ENCODE measurements at regions not wholly inside any gene's neighbourhood (a gene's known extent, or its start where the extent isn't known, plus 50 kb on each side); places are given as distances from the start of the nearest gene placed in this dataset.
"Not testable (repeated sequence)": the region's sequence is repeated elsewhere in the genome, so short reads cannot be mapped to it uniquely, and the experiment has no call there.

DNA sequence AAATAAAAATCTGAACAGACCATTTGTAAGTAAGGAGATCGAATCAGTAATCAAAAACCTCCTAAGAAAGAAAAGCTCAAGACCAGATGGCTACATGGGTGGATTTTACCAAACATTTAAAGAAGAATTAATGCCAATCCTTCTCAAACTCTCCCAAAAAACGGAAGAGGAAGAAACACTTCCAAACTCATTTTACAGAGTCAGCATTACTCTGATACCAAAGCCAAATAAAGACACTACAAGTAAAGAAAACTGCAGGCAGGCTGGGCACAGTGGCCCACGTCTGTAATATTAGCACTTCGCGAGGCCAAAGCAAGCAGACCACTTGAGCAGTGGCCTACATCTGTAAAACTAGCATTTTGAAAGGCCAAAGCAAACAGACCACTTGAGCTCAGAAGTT, 159.8 kb downstream of the DPY19L2 start:
- TF ChIP-seq EP300 (IDR thresholded peaks at IDR 0.05) = no peak
- no peak for TF ChIP-seq POLR2A (IDR thresholded peaks at IDR 0.05)
- TF ChIP-seq, protein P1, sequence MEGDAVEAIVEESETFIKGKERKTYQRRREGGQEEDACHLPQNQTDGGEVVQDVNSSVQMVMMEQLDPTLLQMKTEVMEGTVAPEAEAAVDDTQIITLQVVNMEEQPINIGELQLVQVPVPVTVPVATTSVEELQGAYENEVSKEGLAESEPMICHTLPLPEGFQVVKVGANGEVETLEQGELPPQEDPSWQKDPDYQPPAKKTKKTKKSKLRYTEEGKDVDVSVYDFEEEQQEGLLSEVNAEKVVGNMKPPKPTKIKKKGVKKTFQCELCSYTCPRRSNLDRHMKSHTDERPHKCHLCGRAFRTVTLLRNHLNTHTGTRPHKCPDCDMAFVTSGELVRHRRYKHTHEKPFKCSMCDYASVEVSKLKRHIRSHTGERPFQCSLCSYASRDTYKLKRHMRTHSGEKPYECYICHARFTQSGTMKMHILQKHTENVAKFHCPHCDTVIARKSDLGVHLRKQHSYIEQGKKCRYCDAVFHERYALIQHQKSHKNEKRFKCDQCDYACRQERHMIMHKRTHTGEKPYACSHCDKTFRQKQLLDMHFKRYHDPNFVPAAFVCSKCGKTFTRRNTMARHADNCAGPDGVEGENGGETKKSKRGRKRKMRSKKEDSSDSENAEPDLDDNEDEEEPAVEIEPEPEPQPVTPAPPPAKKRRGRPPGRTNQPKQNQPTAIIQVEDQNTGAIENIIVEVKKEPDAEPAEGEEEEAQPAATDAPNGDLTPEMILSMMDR (IDR thresholded peaks at IDR 0.05) = no peak

DNA sequence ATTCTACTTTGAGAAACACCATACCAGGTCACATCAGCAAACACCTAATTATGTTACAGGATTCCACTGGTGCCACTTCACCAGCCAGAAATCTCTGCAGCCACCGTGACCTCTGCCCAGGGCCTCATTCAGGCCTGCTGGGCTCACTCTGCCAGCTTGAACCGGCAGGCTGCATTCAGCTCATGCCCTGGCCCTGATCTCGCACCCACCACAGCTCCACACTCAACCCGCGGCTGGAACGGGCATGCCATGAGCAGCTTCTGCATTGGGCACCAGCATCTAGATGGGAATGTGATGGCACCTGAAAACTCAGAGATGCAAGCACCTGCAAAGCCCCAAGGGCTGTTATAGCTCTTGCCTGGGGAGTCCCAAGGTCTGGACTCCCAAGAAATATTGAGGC, 168.7 kb downstream of the DPY19L2 start:
- H3K4me3 ChIP-seq = no peak overlapping the region
- H3K9me3 ChIP-seq = peaks cover 0 to 5% (median 0%) of the 10 kb centered on the region in 4 donors
- 95 to 97% methylated on average over 6 of the region's 6 CpGs for WGBS, 2 donors
- no peaks in the 10 kb centered on the region for H3K4me1 ChIP-seq
- H3K27me3 ChIP-seq = no peaks in the 10 kb centered on the region
- no peak overlapping the region for H3K27ac ChIP-seq
- no peak for DNase-seq (ENCODE audit: low spot score in 2 of 2)
- no peaks in the 10 kb centered on the region for H3K36me3 ChIP-seq
- TF ChIP-seq, protein P1 (IDR thresholded peaks at IDR 0.05) = no peak
- no peak for TF ChIP-seq POLR2A (IDR thresholded peaks at IDR 0.05)
- no peak for TF ChIP-seq EP300 (IDR thresholded peaks at IDR 0.05)

More for the DNA sequence above, 159.8 kb downstream of the DPY19L2 start:
- no peak for DNase-seq (ENCODE audit: low spot score in 2 of 2)
- no peaks in the 10 kb centered on the region for H3K4me1 ChIP-seq
- H3K36me3 ChIP-seq = no peaks in the 10 kb centered on the region
- no peak overlapping the region for H3K27ac ChIP-seq
- 86 to 89% methylated on average over 5 of the region's 5 CpGs for WGBS, 2 donors
- peaks cover 0 to 6% (median 0%) of the 10 kb centered on the region in 4 donors for H3K9me3 ChIP-seq
- H3K4me3 ChIP-seq = no peak overlapping the region
- H3K27me3 ChIP-seq = no peaks in the 10 kb centered on the region

DNA sequence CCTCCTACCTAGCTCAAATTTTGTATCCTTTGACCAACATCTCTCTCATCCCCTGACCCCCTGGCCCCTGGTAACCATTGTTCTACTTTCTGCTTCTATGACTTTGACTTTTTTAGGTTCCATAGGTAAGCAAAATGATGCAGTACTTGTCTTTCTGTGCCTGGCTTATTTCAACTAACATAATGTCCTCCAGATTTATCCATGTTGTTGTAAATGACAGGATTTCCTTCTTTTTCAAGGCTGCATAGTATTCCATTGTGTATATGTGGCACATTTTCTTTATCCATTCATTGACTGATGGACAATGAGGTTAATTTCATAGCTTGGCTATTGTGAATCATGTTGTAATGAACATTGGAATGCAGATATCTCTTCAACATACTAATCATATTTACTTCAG, 170.1 kb downstream of the DPY19L2 start:
- Histone ChIP-seq H3K4me3 (no peak overlapping the region), H3K9me3 (peaks cover 0 to 5% (median 0%) of the 10 kb centered on the region in 4 donors), H3K4me1 (no peaks in the 10 kb centered on the region), H3K36me3 (no peaks in the 10 kb centered on the region), H3K27ac (no peak overlapping the region), H3K27me3 (no peaks in the 10 kb centered on the region)
- TF ChIP-seq POLR2A (IDR thresholded peaks at IDR 0.05) = no peak
- no peak for TF ChIP-seq EP300 (IDR thresholded peaks at IDR 0.05)
- TF ChIP-seq, protein P1 (IDR thresholded peaks at IDR 0.05) = no peak
- no peak for DNase-seq (ENCODE audit: low spot score in 2 of 2)

DNA sequence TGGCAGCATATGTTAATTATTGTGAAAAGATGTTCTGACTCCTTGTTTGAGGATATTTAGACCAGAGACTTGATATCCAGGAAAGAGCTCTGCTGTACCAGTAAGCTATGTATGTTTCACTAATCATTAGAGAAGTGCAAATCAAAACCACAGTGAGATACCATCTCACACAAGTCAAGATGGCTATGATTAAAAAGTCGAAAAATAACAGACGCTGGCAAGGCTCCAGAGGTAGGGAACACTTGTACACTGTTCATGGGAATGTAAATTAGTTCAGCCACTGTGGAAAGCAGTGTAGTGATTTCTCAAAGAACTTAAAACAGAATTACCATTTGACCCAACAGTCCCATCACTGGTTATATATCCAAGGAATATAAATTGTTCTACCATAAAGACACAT, 171.6 kb downstream of the DPY19L2 start:
- WGBS, 2 donors = 73 to 80% methylated on average over 2 of the region's 2 CpGs
- TF ChIP-seq POLR2A (IDR thresholded peaks at IDR 0.05) (no peak), EP300 (IDR thresholded peaks at IDR 0.05) (no peak)
- TF ChIP-seq, protein P1 (IDR thresholded peaks at IDR 0.05) = no peak

DNA sequence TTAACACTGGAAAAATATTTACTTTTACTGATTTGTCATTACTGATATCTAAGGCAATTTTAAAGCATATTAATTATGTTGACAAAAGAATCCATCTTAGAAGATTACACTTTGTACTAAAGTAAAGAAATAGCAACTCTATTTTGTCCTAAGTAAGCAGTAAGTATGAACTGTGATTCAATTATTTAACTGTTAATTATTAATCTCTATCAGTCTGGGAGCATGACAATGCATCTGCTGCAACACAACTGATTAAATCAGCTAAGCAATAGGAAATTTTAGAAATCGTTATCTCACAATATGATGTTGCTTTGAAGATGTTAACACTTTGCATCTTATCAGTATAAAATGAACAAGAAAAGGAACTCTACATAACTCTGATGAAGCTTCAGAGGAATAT, 172.3 kb downstream of the DPY19L2 start:
- no peaks in the 10 kb centered on the region for H3K4me1 ChIP-seq
- H3K27me3 ChIP-seq = no peaks in the 10 kb centered on the region
- H3K36me3 ChIP-seq = no peaks in the 10 kb centered on the region
- WGBS, 2 donors = 78% methylated on average over 1 of the region's 1 CpG
- H3K4me3 ChIP-seq = no peak overlapping the region
- H3K9me3 ChIP-seq = peaks cover 0 to 5% (median 0%) of the 10 kb centered on the region in 4 donors
- TF ChIP-seq POLR2A (IDR thresholded peaks at IDR 0.05) (no peak), EP300 (IDR thresholded peaks at IDR 0.05) (no peak)
- TF ChIP-seq, protein P1 (IDR thresholded peaks at IDR 0.05) = no peak
- no peak for DNase-seq (ENCODE audit: low spot score in 2 of 2)
- H3K27ac ChIP-seq = no peak overlapping the region

More for the DNA sequence above, 171.6 kb downstream of the DPY19L2 start:
- Histone ChIP-seq H3K9me3 (peaks cover 0 to 5% (median 0%) of the 10 kb centered on the region in 4 donors), H3K27me3 (no peaks in the 10 kb centered on the region), H3K36me3 (no peaks in the 10 kb centered on the region), H3K27ac (no peak overlapping the region), H3K4me3 (no peak overlapping the region), H3K4me1 (no peaks in the 10 kb centered on the region)
- DNase-seq (ENCODE audit: low spot score in 2 of 2) = no peak

DNA sequence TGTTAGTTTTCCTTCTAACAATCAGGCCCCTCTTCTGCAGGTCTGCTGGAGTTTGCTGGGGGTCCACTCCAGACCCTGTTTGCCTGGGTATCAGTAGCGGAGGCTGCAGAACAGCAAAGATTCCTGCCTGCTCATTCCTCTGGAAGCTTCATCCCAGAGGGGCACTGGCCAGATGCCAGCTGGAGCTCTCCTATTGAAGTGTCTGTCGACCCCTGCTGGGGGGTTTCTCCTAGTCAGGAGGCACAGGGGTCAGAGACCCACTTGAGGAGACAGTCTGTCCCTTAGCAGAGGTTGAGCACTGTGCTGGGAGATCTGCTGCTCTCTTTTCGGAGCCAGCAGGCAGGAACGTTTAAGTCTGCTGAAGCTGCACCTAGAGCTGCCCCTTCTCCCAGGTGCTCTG, 174.9 kb downstream of the DPY19L2 start:
- H3K27ac ChIP-seq; H3K36me3 ChIP-seq; DNase-seq (ENCODE audit: low spot score in 2 of 2); H3K4me3 ChIP-seq; H3K27me3 ChIP-seq; H3K4me1 ChIP-seq: not testable (repeated sequence)
- peaks cover 0 to 10% (median 0%) of the 10 kb centered on the region in 4 donors for H3K9me3 ChIP-seq
- 69 to 76% methylated on average over 4 of the region's 4 CpGs for WGBS, 2 donors
